Liver (tissue), 8 donors: ENCODE measurements at regions not wholly inside any gene's neighbourhood (a gene's known extent, or its start where the extent isn't known, plus 50 kb on each side); places are given as distances from the start of the nearest gene placed in this dataset.

ENCODE experiments used
- DNase-seq: peaks from one replicate; pipeline ENCODE4 v3.0.0-alpha.2; 2017; ENCODE audit warnings: low spot score
- H3K27ac ChIP-seq, 2 donors: one replicate each; pipeline ENCODE4 v1.7.0; 2013; ENCODE audit warnings: inconsistent platforms in 2 of 2, low read length in 2 of 2, control low read depth in 1 of 2, low read depth in 1 of 2, mild to moderate bottlenecking in 1 of 2
- H3K27me3 ChIP-seq, 4 donors: one replicate each; pipeline versions ENCODE4 v1.6.1 to v1.7.0; 2013; ENCODE audit warnings: low read length in 3 of 4, inconsistent platforms in 1 of 4, mild to moderate bottlenecking in 1 of 4, moderate library complexity in 1 of 4; ENCODE audit not compliant: control insufficient read depth in 4 of 4, insufficient read depth in 4 of 4
- H3K36me3 ChIP-seq, 4 donors: one replicate each; pipeline versions ENCODE4 v1.6.1 to v1.7.0; 2013; ENCODE audit warnings: low read length in 3 of 4, mild to moderate bottlenecking in 3 of 4, low read depth in 1 of 4, moderate library complexity in 1 of 4; ENCODE audit not compliant: control insufficient read depth in 4 of 4, insufficient read depth in 3 of 4
- H3K4me1 ChIP-seq, 4 donors: one replicate each; pipeline versions ENCODE4 v1.6.1 to v1.7.0; 2013; ENCODE audit warnings: low read length in 3 of 4, mild to moderate bottlenecking in 3 of 4, moderate library complexity in 1 of 4; ENCODE audit not compliant: control insufficient read depth in 4 of 4, insufficient read depth in 4 of 4
- H3K4me3 ChIP-seq, 3 donors: one replicate each; pipeline versions ENCODE4 v1.6.1 to v1.7.0; 2013; ENCODE audit warnings: low read length in 3 of 3, control low read depth in 1 of 3, low read depth in 1 of 3, mild to moderate bottlenecking in 1 of 3
- H3K9ac ChIP-seq, 2 donors: one replicate each; pipeline ENCODE4 v1.7.0; 2013; ENCODE audit warnings: low read length in 2 of 2, mild to moderate bottlenecking in 2 of 2, moderate library complexity in 2 of 2, control low read depth in 1 of 2, low read depth in 1 of 2
- H3K9me3 ChIP-seq, 4 donors: one replicate each; pipeline versions ENCODE4 v1.6.1 to v1.7.0; 2013; ENCODE audit warnings: low read length in 3 of 4; ENCODE audit not compliant: control insufficient read depth in 4 of 4
- EGR1 ChIP-seq, 2 donors: IDR thresholded peaks; 2 replicates each; pipeline ENCODE4 v1.6.1; 2016 to 2018; ENCODE audit warnings: antibody characterized with exemption in 2 of 2, low read depth in 2 of 2
- FOXA1 ChIP-seq: IDR thresholded peaks from 2 replicates; pipeline ENCODE4 v1.6.1; 2016; ENCODE audit warnings: antibody characterized with exemption
- GABPA ChIP-seq, 2 donors: IDR thresholded peaks in 1 of 2; conservative IDR thresholded peaks in 1 of 2; 2 replicates each; pipeline ENCODE4 v1.6.1; 2016; ENCODE audit warnings: antibody characterized with exemption in 2 of 2, mild to moderate bottlenecking in 1 of 2, moderate library complexity in 1 of 2
- HNF4A ChIP-seq, 2 donors: conservative IDR thresholded peaks; 2 replicates each; pipeline ENCODE4 v1.6.1; 2016; ENCODE audit warnings: antibody characterized with exemption in 2 of 2, mild to moderate bottlenecking in 2 of 2
- HNF4G ChIP-seq: IDR thresholded peaks from 2 replicates; pipeline ENCODE4 v1.6.1; 2016; ENCODE audit warnings: antibody characterized with exemption
- JUND ChIP-seq, 2 donors: IDR thresholded peaks; 2 replicates each; pipeline ENCODE4 v1.6.1; 2016; ENCODE audit warnings: antibody characterized with exemption in 2 of 2
- NR2F2 ChIP-seq: IDR thresholded peaks from 2 replicates; pipeline ENCODE4 v1.6.1; 2016; ENCODE audit warnings: antibody characterized with exemption
- RAD21 ChIP-seq, 2 donors: IDR thresholded peaks; 2 replicates each; pipeline ENCODE4 v1.6.1; 2016; ENCODE audit warnings: antibody characterized with exemption in 2 of 2, mild to moderate bottlenecking in 2 of 2
- RXRA ChIP-seq, 2 donors: IDR thresholded peaks; 2 replicates each; pipeline ENCODE4 v1.6.1; 2017 to 2018; ENCODE audit warnings: antibody characterized with exemption in 2 of 2, mild to moderate bottlenecking in 1 of 2
- SP1 ChIP-seq: IDR thresholded peaks from 2 replicates; pipeline ENCODE4 v1.6.1; 2018; ENCODE audit warnings: antibody characterized with exemption, mild to moderate bottlenecking
- TAF1 ChIP-seq: conservative IDR thresholded peaks from 2 replicates; pipeline ENCODE4 v1.6.1; 2016; ENCODE audit warnings: antibody characterized with exemption, mild to moderate bottlenecking
- YY1 ChIP-seq: IDR thresholded peaks from 2 replicates; pipeline ENCODE4 v1.6.1; 2016; ENCODE audit warnings: antibody characterized with exemption, mild to moderate bottlenecking
- WGBS: extraction: QIAGEN DNeasy Blood & Tissue Kit; methylation state at CpG from one replicate; pipeline ENCODE4 v1.1.7; 2013; 5-methylcytosine and 5-hydroxymethylcytosine counted together
- TF ChIP-seq, protein P1 (sequence below): IDR thresholded peaks from 2 replicates; pipeline ENCODE4 v1.6.1; 2016; ENCODE audit warnings: antibody characterized with exemption
- TF ChIP-seq, protein P2 (sequence below): fragments of 150-350 bp; IDR thresholded peaks from 2 replicates; pipeline ENCODE4 v1.5.1; 2017; ENCODE audit warnings: improper control_type of control experiment, low read depth, low read length; ENCODE audit not compliant: missing input control
- TF ChIP-seq, protein P3 (sequence below): IDR thresholded peaks from 2 replicates; pipeline ENCODE4 v1.6.1; 2016; ENCODE audit warnings: antibody characterized with exemption
- TF ChIP-seq, protein P4 (sequence below): IDR thresholded peaks from 2 replicates; pipeline ENCODE4 v1.6.1; 2016; ENCODE audit warnings: antibody characterized with exemption, mild to moderate bottlenecking
- TF ChIP-seq, protein P5 (sequence below): IDR thresholded peaks from 2 replicates; pipeline ENCODE4 v1.6.1; 2016; ENCODE audit warnings: antibody characterized with exemption
- donor health status: healthy.
- donor health status: healthy.
- donor health status: healthy.
- donor health status: healthy.
- donor health status: healthy.

DNA sequence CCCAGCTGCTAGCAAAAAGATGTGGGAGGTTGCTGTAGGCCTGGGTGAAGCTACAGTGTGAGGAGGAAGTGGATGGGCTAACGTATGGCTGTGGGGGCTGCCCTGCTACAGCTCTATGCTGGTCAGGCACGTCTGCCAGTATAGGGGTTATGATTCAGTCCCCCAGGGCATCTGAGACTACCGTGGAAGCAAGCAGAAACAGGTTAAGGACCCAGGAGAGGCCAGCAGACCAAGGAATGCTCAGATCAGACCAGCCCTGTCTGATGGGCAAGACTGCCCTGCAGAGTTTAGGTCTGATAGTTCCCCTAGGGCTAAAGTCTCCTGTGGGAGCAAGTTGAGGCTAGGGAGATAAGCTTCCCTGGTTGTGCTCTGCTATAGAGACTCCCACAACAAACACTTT, 416.1 kb upstream of the CTNND2 start (continued):
- TF ChIP-seq, protein P1, sequence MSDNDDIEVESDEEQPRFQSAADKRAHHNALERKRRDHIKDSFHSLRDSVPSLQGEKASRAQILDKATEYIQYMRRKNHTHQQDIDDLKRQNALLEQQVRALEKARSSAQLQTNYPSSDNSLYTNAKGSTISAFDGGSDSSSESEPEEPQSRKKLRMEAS = no peak
- TF ChIP-seq YY1 (no peak), RXRA (IDR thresholded peaks at IDR 0.05) (no peak), EGR1 (IDR thresholded peaks at IDR 0.05; ENCODE audit: low read depth in 2 of 2) (no peak)

DNA sequence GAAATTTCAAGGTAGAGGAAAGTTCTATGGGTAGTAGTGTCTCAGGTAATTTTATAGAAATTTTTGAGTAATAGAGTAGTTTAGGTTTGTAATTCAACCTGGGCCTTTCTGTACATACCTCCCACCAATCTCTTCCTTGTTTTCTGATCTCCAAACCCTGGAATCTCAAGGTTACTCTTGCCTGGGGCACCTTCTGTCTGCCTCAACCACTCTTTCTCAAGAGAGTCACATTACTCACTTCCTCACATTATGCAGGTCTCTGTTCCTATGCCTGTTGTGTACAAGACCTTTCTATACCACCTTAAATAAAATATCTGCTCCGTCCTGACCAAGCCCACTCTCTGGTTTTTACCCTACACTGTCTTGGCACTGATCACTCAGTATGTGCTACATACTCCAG, 412.6 kb upstream of the CTNND2 start:
- 43% methylated on average over 1 of the region's 1 CpG for WGBS
- Histone ChIP-seq H3K9ac (no peak overlapping the region), H3K4me1 (no peaks in the 10 kb centered on the region), H3K27ac (no peak overlapping the region), H3K27me3 (no peaks in the 10 kb centered on the region), H3K4me3 (no peak overlapping the region), H3K36me3 (no peaks in the 10 kb centered on the region), H3K9me3 (peaks cover 0 to 3% (median 0%) of the 10 kb centered on the region in 4 donors)
- TF ChIP-seq NR2F2 (no peak), JUND (IDR thresholded peaks at IDR 0.05) (no peak), RAD21 (IDR thresholded peaks at IDR 0.05) (no peak), FOXA1 (no peak), RXRA (IDR thresholded peaks at IDR 0.05) (no peak)
- TF ChIP-seq, protein P2, sequence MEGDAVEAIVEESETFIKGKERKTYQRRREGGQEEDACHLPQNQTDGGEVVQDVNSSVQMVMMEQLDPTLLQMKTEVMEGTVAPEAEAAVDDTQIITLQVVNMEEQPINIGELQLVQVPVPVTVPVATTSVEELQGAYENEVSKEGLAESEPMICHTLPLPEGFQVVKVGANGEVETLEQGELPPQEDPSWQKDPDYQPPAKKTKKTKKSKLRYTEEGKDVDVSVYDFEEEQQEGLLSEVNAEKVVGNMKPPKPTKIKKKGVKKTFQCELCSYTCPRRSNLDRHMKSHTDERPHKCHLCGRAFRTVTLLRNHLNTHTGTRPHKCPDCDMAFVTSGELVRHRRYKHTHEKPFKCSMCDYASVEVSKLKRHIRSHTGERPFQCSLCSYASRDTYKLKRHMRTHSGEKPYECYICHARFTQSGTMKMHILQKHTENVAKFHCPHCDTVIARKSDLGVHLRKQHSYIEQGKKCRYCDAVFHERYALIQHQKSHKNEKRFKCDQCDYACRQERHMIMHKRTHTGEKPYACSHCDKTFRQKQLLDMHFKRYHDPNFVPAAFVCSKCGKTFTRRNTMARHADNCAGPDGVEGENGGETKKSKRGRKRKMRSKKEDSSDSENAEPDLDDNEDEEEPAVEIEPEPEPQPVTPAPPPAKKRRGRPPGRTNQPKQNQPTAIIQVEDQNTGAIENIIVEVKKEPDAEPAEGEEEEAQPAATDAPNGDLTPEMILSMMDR = no peak
- TF ChIP-seq, protein P3, sequence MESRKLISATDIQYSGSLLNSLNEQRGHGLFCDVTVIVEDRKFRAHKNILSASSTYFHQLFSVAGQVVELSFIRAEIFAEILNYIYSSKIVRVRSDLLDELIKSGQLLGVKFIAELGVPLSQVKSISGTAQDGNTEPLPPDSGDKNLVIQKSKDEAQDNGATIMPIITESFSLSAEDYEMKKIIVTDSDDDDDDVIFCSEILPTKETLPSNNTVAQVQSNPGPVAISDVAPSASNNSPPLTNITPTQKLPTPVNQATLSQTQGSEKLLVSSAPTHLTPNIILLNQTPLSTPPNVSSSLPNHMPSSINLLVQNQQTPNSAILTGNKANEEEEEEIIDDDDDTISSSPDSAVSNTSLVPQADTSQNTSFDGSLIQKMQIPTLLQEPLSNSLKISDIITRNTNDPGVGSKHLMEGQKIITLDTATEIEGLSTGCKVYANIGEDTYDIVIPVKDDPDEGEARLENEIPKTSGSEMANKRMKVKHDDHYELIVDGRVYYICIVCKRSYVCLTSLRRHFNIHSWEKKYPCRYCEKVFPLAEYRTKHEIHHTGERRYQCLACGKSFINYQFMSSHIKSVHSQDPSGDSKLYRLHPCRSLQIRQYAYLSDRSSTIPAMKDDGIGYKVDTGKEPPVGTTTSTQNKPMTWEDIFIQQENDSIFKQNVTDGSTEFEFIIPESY = no peak
- TF ChIP-seq, protein P1 = no peak
- no peak for DNase-seq

DNA sequence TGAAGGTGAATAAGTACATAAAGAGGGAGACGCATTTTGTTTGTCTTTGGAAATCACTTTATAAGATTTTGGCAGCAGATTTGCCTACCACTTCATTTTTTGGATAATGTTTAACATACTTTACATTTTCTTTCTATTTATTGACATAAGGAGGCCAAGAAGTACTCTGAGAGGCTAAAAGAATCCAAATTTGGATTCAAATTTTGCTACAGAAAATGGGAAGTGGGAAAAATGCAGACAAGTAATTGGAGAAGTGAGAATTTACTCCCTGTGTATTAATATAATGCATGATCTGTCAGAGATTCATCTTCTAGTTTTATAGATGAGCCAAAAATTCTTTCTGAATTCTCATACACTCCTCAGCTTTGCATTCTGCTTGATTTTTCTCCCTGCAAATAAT, 411.2 kb upstream of the CTNND2 start:
- Histone ChIP-seq H3K4me1 (no peaks in the 10 kb centered on the region), H3K4me3 (no peak overlapping the region), H3K36me3 (no peaks in the 10 kb centered on the region), H3K9ac (no peak overlapping the region), H3K27ac (no peak overlapping the region), H3K27me3 (no peaks in the 10 kb centered on the region), H3K9me3 (peaks cover 0 to 3% (median 0%) of the 10 kb centered on the region in 4 donors)
- DNase-seq = no peak
- 54% methylated on average over 1 of the region's 1 CpG for WGBS
- TF ChIP-seq RXRA (IDR thresholded peaks at IDR 0.05) (no peak), HNF4G (no peak), SP1 (no peak), RAD21 (IDR thresholded peaks at IDR 0.05) (no peak), NR2F2 (no peak), FOXA1 (no peak), GABPA (IDR thresholded peaks at IDR 0.05 in 1 of 2, conservative IDR thresholded peaks at IDR 0.05 in 1 of 2) (no peak), YY1 (no peak), TAF1 (no peak), EGR1 (IDR thresholded peaks at IDR 0.05; ENCODE audit: low read depth in 2 of 2) (no peak), HNF4A (conservative IDR thresholded peaks at IDR 0.05) (no peak), JUND (IDR thresholded peaks at IDR 0.05) (no peak)
- TF ChIP-seq, protein P2 = no peak
- TF ChIP-seq, protein P4, sequence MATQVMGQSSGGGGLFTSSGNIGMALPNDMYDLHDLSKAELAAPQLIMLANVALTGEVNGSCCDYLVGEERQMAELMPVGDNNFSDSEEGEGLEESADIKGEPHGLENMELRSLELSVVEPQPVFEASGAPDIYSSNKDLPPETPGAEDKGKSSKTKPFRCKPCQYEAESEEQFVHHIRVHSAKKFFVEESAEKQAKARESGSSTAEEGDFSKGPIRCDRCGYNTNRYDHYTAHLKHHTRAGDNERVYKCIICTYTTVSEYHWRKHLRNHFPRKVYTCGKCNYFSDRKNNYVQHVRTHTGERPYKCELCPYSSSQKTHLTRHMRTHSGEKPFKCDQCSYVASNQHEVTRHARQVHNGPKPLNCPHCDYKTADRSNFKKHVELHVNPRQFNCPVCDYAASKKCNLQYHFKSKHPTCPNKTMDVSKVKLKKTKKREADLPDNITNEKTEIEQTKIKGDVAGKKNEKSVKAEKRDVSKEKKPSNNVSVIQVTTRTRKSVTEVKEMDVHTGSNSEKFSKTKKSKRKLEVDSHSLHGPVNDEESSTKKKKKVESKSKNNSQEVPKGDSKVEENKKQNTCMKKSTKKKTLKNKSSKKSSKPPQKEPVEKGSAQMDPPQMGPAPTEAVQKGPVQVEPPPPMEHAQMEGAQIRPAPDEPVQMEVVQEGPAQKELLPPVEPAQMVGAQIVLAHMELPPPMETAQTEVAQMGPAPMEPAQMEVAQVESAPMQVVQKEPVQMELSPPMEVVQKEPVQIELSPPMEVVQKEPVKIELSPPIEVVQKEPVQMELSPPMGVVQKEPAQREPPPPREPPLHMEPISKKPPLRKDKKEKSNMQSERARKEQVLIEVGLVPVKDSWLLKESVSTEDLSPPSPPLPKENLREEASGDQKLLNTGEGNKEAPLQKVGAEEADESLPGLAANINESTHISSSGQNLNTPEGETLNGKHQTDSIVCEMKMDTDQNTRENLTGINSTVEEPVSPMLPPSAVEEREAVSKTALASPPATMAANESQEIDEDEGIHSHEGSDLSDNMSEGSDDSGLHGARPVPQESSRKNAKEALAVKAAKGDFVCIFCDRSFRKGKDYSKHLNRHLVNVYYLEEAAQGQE = no peak
- TF ChIP-seq, protein P1 = no peak
- TF ChIP-seq, protein P3 = no peak
- TF ChIP-seq, protein P5, sequence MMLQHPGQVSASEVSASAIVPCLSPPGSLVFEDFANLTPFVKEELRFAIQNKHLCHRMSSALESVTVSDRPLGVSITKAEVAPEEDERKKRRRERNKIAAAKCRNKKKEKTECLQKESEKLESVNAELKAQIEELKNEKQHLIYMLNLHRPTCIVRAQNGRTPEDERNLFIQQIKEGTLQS = no peak
